GM23338 (cell line): ENCODE measurements at regions not wholly inside any gene's neighbourhood (a gene's known extent, or its start where the extent isn't known, plus 50 kb on each side); places are given as distances from the start of the nearest gene placed in this dataset.

Experiments used
- ATAC-seq: fragments of 200-7000 bp; cut with Tn5 transposase; 3 replicates; pipeline ENCODE4 v1.9.1; 2020
- DNase-seq: peaks from one replicate; pipeline ENCODE4 v3.0.0-alpha.2; 2015; ENCODE audit warnings: low spot score
- H2AFZ ChIP-seq: fragments of 200-600 bp; sonication (generic); 2 replicates; pipeline ENCODE4 v1.8.0; 2016; ENCODE audit warnings: antibody characterized with exemption, mild to moderate bottlenecking, moderate library complexity
- H3F3A ChIP-seq: fragments of 200-600 bp; sonication (generic); replicated peaks from 2 replicates; pipeline ENCODE4 v1.8.0; 2017; ENCODE audit warnings: antibody characterized with exemption, mixed run types, low read depth
- H3K27ac ChIP-seq: fragments of 200-600 bp; sonication (generic); 2 replicates; pipeline ENCODE4 v1.6.1; 2016; ENCODE audit warnings: low read depth
- H3K27me3 ChIP-seq: fragments of 200-600 bp; sonication (generic); 2 replicates; pipeline ENCODE4 v1.8.0; 2016; ENCODE audit warnings: mild to moderate bottlenecking, mixed run types, moderate library complexity; ENCODE audit not compliant: insufficient read depth
- H3K36me3 ChIP-seq: fragments of 200-600 bp; sonication (generic); 2 replicates; pipeline ENCODE4 v1.8.0; 2016; ENCODE audit warnings: mild to moderate bottlenecking; ENCODE audit not compliant: insufficient read depth
- H3K4me1 ChIP-seq: fragments of 200-600 bp; sonication (generic); 2 replicates; pipeline ENCODE4 v1.8.0; 2016; ENCODE audit warnings: mild to moderate bottlenecking, moderate library complexity; ENCODE audit not compliant: insufficient read depth
- H3K4me2 ChIP-seq: fragments of 200-600 bp; sonication (generic); 2 replicates; pipeline ENCODE4 v1.7.1; 2017; ENCODE audit warnings: mixed run types
- H3K4me3 ChIP-seq: fragments of 200-600 bp; sonication (generic); 2 replicates; pipeline ENCODE4 v1.6.1; 2016; ENCODE audit warnings: mixed run types
- H3K79me2 ChIP-seq: fragments of 200-600 bp; sonication (generic); replicated peaks from 2 replicates; pipeline ENCODE4 v1.8.0; 2017; ENCODE audit warnings: mild to moderate bottlenecking; ENCODE audit not compliant: insufficient read depth
- H3K9me2 ChIP-seq: fragments of 200-600 bp; sonication (generic); 2 replicates; pipeline ENCODE4 v1.8.0; 2017; ENCODE audit not compliant: insufficient read depth
- H4K20me1 ChIP-seq: fragments of 200-600 bp; sonication (generic); replicated peaks from 2 replicates; pipeline ENCODE4 v1.8.0; 2017; ENCODE audit warnings: mild to moderate bottlenecking; ENCODE audit not compliant: insufficient read depth
- H3K27ac Mint-ChIP-seq: 2 replicates; pipeline ENCODE4 v1.8.0; 2020; ENCODE audit warnings: inconsistent platforms, mild to moderate bottlenecking, moderate library complexity, mixed read lengths
- H3K27me3 Mint-ChIP-seq: 3 replicates; pipeline ENCODE4 v1.8.0; 2022; ENCODE audit warnings: low read depth, mild to moderate bottlenecking, moderate library complexity, mixed read lengths, inconsistent platforms; ENCODE audit not compliant: insufficient read depth, poor library complexity
- H3K36me3 Mint-ChIP-seq: 3 replicates; pipeline ENCODE4 v1.8.0; 2021; ENCODE audit warnings: low read depth, mild to moderate bottlenecking, inconsistent platforms, moderate library complexity, mixed read lengths
- H3K4me1 Mint-ChIP-seq: 3 replicates; pipeline ENCODE4 v1.8.0; 2020; ENCODE audit warnings: mild to moderate bottlenecking, inconsistent platforms, mixed read lengths
- H3K4me3 Mint-ChIP-seq: 3 replicates; pipeline ENCODE4 v1.8.0; 2021; ENCODE audit warnings: moderate library complexity, mild to moderate bottlenecking, inconsistent platforms, mixed read lengths
- H3K9me3 Mint-ChIP-seq: 3 replicates; pipeline ENCODE4 v1.8.0; 2020; ENCODE audit warnings: moderate library complexity, mild to moderate bottlenecking, inconsistent platforms, mixed read lengths
- CREB1 ChIP-seq: fragments of 250-450 bp; sonication (Bioruptor Pico); IDR thresholded peaks from 2 replicates; pipeline ENCODE4 v1.5.0; 2020; ENCODE audit warnings: low read depth, mild to moderate bottlenecking, moderate library complexity
- EZH2 ChIP-seq: fragments of 200-600 bp; sonication (generic); IDR thresholded peaks from one replicate; pipeline ENCODE4 v1.8.0; 2017; ENCODE audit warnings: antibody characterized with exemption, mild to moderate bottlenecking, low read depth; ENCODE audit not compliant: unreplicated experiment
- EZH2phosphoT487 ChIP-seq: fragments of 200-600 bp; sonication (generic); IDR thresholded peaks from one replicate; pipeline ENCODE4 v1.8.1; 2018; ENCODE audit warnings: antibody characterized with exemption; ENCODE audit not compliant: unreplicated experiment
- NANOG ChIP-seq: IDR thresholded peaks from 2 replicates; pipeline ENCODE4 v1.6.1; 2016; ENCODE audit warnings: antibody characterized with exemption, borderline replicate concordance
- POLR2AphosphoS5 ChIP-seq: IDR thresholded peaks from 2 replicates; pipeline ENCODE4 v1.6.1; 2016; ENCODE audit warnings: antibody characterized with exemption, low read depth
- ZNF114 ChIP-seq: fragments of 250-450 bp; sonication (Bioruptor Pico); IDR thresholded peaks from 2 replicates; pipeline ENCODE4 v1.5.0; 2020; ENCODE audit warnings: mild to moderate bottlenecking, moderate library complexity
- ZNF331 ChIP-seq: fragments of 250-450 bp; sonication (Bioruptor Pico); IDR thresholded peaks from 2 replicates; pipeline ENCODE4 v1.5.0; 2020; ENCODE audit warnings: low read depth, mild to moderate bottlenecking, moderate library complexity
- TF ChIP-seq, protein P1 (sequence below): fragments of 250-450 bp; sonication (Bioruptor Pico); IDR thresholded peaks from 2 replicates; pipeline ENCODE4 v1.5.0; 2020; ENCODE audit warnings: mild to moderate bottlenecking, moderate library complexity
- TF ChIP-seq, protein P2 (sequence below): IDR thresholded peaks from 2 replicates; pipeline ENCODE4 v1.6.1; 2016; ENCODE audit warnings: antibody characterized with exemption

DNA sequence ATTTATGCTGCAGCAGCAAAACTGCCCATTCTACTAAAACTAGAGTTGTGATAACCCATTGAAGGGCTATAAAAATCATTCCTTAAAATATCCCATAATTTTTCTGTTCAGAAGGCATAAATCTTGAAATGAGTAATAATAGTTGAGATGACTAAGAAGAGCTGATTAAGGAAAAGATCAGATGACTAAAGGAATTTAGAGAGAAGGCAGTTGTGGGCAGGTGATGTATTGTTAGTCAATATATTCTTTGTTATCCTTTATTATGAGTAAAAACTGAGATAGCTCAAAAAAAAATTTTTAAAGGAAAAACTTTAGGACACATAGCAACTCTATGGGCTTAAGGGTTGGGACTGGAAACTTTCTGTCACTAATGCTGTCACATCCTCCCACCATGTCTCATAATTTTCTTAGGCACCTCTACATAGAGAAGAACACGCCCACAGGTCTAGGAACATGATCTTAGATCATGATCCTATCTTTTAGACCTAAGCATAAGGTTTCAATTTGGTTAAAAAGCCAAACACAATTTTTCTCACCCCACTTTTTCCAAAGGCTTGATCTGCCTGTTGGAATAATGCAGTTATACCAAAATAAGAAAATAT lies 597.5 kb upstream of the MEF2C start (continued):
- TF ChIP-seq, protein P1, sequence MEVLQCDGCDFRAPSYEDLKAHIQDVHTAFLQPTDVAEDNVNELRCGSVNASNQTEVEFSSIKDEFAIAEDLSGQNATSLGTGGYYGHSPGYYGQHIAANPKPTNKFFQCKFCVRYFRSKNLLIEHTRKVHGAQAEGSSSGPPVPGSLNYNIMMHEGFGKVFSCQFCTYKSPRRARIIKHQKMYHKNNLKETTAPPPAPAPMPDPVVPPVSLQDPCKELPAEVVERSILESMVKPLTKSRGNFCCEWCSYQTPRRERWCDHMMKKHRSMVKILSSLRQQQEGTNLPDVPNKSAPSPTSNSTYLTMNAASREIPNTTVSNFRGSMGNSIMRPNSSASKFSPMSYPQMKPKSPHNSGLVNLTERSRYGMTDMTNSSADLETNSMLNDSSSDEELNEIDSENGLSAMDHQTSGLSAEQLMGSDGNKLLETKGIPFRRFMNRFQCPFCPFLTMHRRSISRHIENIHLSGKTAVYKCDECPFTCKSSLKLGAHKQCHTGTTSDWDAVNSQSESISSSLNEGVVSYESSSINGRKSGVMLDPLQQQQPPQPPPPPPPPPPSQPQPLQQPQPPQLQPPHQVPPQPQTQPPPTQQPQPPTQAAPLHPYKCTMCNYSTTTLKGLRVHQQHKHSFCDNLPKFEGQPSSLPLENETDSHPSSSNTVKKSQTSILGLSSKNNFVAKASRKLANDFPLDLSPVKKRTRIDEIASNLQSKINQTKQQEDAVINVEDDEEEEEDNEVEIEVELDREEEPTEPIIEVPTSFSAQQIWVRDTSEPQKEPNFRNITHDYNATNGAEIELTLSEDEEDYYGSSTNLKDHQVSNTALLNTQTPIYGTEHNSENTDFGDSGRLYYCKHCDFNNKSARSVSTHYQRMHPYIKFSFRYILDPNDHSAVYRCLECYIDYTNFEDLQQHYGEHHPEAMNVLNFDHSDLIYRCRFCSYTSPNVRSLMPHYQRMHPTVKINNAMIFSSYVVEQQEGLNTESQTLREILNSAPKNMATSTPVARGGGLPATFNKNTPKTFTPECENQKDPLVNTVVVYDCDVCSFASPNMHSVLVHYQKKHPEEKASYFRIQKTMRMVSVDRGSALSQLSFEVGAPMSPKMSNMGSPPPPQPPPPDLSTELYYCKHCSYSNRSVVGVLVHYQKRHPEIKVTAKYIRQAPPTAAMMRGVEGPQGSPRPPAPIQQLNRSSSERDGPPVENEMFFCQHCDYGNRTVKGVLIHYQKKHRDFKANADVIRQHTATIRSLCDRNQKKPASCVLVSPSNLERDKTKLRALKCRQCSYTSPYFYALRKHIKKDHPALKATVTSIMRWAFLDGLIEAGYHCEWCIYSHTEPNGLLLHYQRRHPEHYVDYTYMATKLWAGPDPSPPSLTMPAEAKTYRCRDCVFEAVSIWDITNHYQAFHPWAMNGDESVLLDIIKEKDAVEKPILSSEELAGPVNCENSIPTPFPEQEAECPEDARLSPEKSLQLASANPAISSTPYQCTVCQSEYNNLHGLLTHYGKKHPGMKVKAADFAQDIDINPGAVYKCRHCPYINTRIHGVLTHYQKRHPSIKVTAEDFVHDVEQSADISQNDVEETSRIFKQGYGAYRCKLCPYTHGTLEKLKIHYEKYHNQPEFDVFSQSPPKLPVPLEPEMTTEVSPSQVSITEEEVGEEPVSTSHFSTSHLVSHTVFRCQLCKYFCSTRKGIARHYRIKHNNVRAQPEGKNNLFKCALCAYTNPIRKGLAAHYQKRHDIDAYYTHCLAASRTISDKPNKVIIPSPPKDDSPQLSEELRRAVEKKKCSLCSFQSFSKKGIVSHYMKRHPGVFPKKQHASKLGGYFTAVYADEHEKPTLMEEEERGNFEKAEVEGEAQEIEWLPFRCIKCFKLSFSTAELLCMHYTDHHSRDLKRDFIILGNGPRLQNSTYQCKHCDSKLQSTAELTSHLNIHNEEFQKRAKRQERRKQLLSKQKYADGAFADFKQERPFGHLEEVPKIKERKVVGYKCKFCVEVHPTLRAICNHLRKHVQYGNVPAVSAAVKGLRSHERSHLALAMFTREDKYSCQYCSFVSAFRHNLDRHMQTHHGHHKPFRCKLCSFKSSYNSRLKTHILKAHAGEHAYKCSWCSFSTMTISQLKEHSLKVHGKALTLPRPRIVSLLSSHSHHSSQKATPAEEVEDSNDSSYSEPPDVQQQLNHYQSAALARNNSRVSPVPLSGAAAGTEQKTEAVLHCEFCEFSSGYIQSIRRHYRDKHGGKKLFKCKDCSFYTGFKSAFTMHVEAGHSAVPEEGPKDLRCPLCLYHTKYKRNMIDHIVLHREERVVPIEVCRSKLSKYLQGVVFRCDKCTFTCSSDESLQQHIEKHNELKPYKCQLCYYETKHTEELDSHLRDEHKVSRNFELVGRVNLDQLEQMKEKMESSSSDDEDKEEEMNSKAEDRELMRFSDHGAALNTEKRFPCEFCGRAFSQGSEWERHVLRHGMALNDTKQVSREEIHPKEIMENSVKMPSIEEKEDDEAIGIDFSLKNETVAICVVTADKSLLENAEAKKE = no peak
- no peak for TF ChIP-seq CREB1
- no peak for TF ChIP-seq EZH2phosphoT487
- TF ChIP-seq, protein P2, sequence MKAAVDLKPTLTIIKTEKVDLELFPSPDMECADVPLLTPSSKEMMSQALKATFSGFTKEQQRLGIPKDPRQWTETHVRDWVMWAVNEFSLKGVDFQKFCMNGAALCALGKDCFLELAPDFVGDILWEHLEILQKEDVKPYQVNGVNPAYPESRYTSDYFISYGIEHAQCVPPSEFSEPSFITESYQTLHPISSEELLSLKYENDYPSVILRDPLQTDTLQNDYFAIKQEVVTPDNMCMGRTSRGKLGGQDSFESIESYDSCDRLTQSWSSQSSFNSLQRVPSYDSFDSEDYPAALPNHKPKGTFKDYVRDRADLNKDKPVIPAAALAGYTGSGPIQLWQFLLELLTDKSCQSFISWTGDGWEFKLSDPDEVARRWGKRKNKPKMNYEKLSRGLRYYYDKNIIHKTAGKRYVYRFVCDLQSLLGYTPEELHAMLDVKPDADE = no peak
- TF ChIP-seq EZH2 = no peak
- no peak for TF ChIP-seq ZNF114 (CRISPR knock-in tag)

DNA sequence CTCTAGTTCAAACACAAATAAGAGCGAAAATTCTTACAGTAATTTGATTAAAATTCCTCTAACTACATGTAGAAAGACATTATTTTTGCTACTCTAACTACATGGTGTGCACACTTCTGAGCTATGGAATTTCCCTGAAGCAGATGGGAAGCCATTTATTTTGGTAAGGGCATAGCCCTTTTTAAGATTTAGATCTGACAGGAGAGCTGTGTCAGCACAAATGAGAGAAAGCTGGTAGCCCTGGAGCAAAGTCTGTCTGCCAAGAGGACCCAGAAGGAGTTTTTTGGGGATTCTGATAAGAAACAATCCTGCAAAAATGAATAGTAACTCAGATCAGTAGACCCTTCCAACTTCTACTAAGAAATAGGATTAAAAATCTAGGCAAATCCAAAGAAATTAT lies 595.9 kb upstream of the MEF2C start:
- no peak overlapping the region for H3K27ac Mint-ChIP-seq
- DNase-seq (no peak), ATAC-seq (no peak)
- Histone ChIP-seq H3F3A (no peaks in the 10 kb centered on the region), H3K9me2 (no peaks in the 10 kb centered on the region), H3K27me3 (no peaks in the 10 kb centered on the region), H3K36me3 (no peaks in the 10 kb centered on the region), H3K27ac (no peak overlapping the region), H3K4me3 (no peak overlapping the region), H3K79me2 (no peaks in the 10 kb centered on the region), H2AFZ (no peak overlapping the region), H3K4me2 (no peak overlapping the region), H4K20me1 (no peaks in the 10 kb centered on the region), H3K4me1 (no peaks in the 10 kb centered on the region)
- H3K4me3 Mint-ChIP-seq = no peak overlapping the region
- H3K4me1 Mint-ChIP-seq = no peaks in the 10 kb centered on the region
- no peaks in the 10 kb centered on the region; the same call in 2 of the 3 replicates for H3K9me3 Mint-ChIP-seq
- H3K27me3 Mint-ChIP-seq = peaks cover 2% of the 10 kb centered on the region
- no peaks in the 10 kb centered on the region for H3K36me3 Mint-ChIP-seq
- no peak for TF ChIP-seq ZNF114 (CRISPR knock-in tag)
- TF ChIP-seq ZNF331 (CRISPR knock-in tag) = no peak
- no peak for TF ChIP-seq CREB1
- TF ChIP-seq, protein P1 = no peak
- no peak for TF ChIP-seq NANOG
- no peak for TF ChIP-seq EZH2phosphoT487
- TF ChIP-seq POLR2AphosphoS5 = no peak
